Activated T-cell treated with anti-CD3 and anti-CD28 coated beads, Interleukin-2, amount 50 U/mL, for 1 hour (primary cell): ENCODE measurements at regions not wholly inside any gene's neighbourhood (a gene's known extent, or its start where the extent isn't known, plus 50 kb on each side); places are given as distances from the start of the nearest gene placed in this dataset.
"Not testable (repeated sequence)": the region's sequence is repeated elsewhere in the genome, so short reads cannot be mapped to it uniquely, and the experiment has no call there.

Source experiments
- DNase-seq: peaks from one replicate; pipeline ENCODE4 v3.0.0-alpha.2; 2020

DNA sequence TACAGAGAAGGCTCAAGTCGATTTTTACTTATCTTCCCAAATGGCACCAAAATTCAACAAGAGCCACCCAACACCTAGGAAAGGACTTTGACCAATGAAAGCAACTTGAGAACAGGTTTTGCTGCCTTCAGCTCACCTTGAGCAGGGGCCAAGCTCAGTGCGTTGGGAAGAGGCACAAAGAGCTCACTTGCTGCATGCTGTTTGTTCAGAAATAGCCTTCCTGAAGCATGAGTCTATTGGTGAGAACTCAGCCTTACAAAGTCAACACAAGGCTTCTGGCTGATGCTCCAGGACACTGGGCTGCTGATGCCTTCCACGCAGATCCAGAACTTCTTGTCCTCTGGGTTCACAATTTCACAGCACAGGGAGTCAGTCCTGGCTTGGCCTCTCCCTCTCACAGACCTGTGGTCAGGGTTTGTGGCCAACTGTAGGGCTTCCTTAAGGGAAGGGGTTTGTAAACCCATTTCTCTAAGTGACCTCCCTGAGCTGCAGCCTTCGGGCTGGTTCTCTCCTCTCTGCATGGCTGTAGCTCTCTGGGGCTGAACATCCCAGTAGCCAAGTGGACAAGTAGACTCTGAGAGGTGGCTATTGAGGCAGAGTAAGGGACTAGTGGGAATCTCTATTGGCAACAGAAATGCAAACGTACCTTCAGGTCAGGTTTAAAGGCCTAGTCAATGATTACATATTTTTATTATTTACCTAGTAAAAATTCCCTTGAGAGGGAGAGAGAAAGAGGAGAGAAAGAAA lies 124.7 kb upstream of the GATA6 start:
- no peak for DNase-seq

GRCh38 chr18:22045221-22045918 lies 124.0 kb upstream of the GATA6 start:
- DNase-seq = no peak

DNA sequence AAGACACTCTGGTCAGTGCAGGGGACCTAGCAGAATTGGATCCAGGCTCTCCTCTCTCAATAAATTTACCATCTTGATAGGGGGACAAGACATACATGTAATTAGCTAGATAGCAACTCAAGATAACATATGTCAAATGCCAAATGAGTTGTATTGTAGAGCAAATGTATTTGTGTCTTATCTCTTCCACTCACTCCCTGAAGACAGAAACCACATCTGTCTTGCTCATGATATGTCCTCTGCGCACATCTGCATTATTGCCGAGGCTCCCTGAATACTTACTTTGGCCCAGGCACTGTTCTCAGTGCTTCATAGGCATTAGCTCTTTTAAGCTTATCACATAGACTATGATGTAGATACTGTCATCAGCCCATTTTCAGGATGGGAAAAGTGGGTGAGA lies 122.9 kb upstream of the GATA6 start:
- DNase-seq = no peak

DNA sequence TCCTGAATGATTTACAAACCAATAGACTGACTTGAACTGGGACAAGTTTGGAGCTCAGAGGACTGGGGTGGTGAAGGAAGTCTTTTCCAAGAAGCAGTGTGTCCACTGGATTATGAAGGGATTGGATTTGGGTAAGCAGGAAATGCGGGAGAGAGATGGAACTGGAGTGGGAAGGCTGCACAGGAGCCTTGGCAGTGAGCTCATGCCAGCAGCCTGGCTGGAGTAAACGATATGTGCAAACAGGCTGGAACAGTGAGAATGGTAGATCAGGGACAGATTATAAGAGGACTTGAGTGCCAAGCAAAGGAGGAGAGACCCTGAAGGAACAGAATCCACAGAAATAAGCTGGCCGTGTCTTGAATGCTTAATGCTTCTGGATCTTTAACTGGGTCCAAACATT lies 121.9 kb upstream of the GATA6 start:
- no peak for DNase-seq

- no peak for DNase-seq
Measured at GRCh38 chr18:22048221-22048620, 121.2 kb upstream of the GATA6 start.

- no peak for DNase-seq
Measured at GRCh38 chr18:22048932-22049615, 120.3 kb upstream of the GATA6 start.

- DNase-seq = no peak
Measured at GRCh38 chr18:22052405-22053105, 116.8 kb upstream of the GATA6 start.

GRCh38 chr18:22055466-22056238 lies 113.7 kb upstream of the GATA6 start:
- DNase-seq = no peak

DNA sequence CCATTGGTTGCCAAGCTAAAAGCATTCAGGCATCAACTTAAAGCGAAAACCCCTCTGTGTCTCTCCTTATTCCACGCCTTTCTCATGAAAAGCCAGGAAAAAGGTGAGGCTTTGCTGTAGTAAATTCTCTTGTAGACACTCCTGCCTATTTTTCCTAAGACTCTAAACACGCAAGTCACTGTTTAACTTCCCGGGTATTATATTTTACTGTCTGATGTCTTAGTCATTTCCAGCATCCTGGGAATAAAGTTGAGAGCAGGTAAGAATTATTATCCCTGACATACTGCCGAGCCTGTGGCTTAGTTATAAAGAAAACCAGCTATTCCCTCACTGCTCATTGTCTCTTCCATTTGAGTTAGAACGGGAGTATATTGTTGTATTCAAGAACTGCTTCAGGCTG lies 112.4 kb upstream of the GATA6 start:
- DNase-seq = no peak

DNA sequence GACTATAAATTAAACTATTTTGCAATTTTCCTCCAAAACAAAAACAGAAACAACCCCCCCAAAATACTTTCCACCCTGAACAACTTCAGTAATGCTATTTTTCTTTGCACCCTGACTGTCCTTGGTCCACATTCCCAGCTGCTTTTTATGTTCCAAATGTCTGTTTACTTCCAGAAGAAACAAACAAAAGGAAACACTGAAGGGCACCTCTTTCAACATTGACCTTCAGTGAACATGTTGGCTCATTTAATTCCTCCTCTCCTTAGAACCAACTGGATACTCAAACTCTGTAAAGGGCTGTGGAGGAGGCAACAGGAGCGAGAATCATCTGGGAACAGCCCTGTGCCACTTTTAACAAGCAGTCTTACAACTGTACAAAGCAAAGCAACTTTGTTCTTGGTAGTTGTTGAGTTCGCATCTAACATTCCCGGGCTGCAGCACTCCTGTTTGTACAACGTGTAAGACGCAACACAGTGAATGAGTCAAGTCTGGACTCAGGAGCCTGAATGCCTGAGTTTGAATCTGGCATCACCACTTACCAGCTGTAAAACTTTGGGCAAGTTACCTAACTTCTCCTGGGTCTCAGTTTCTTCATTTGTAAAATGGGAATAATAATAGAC lies 111.4 kb upstream of the GATA6 start:
- DNase-seq = no peak

- no peak for DNase-seq
Measured at GRCh38 chr18:22060361-22060760, 109.0 kb upstream of the GATA6 start.

DNA sequence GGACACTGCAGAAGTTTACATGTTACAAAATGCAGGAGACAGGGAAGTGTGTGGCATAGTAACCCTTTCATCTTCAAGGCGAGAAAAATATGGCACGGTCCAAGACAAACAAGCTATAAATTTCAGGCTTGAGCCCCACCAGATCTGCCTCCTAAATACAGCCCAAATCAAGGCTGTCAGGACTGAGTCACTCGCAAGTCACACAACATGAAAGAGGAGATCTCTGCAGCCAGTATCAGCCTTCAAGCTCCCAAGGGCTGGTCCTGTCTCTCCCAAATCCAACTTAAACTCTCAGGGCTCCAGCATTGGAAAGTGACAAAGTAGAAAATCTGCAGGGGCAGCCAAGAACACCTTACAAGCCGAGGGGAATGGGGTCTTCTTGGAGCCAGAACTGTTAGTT lies 106.3 kb upstream of the GATA6 start:
- DNase-seq = no peak

- no peak for DNase-seq
Measured at GRCh38 chr18:22063672-22064071, 105.7 kb upstream of the GATA6 start.

DNA sequence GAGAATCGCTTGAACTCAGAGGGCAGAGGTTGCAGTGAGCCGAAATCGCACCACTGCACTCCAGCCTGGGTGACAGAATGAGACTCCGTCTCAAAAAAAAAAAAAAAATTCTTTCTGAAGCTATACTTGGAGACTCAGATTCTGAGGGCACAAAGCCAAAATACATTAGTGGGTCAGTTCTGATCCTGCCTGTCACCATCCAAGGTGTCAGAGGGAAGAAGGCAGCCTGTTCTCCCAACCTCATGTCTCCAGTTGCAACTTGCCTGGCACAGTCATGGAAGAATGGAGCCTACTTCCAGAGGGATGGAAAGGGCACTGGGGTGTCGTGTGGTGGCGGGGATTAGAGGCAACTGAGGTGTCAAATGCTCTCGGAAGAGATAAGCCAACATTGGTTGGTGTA lies 104.8 kb upstream of the GATA6 start:
- no peak for DNase-seq

DNA sequence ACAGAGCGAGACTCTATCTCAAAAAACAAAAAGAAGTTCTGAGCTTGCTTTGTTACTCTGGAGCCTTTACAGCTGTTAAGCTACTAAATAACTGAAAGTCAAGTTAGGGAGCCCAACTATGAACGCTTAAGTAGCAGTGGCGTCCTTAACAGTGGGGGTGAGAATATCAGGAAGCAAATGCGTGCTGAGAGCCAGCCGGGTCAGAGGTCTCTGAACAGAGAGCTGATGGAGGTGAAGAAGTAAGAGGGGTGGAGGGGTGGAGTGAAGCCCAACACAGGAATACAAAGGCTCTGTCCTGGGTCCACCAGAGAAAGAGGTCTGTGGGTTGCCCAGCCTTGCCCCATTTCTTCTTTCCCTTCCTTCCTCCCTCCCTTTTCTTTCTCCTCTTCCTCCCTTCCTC lies 104.1 kb upstream of the GATA6 start:
- DNase-seq = no peak

DNA sequence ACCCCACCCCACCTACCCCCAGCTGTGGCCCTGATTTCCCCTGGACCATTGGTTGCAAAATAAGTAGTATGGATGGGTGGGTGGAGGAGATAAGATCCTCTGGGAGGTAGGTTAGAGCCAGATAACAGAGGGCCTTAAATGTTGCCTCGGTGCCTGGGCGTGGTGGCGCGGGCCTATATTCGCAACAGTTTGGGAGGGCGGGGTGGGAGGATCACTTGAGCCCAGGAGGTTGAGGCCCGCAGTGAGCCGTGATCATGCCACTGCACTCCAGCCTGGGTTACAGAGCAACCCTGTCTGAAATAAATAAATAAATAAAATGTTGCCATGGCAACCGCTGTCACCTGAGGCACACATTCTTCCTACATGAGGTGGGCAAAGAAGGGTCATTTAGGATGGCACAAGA lies 103.3 kb upstream of the GATA6 start:
- no peak for DNase-seq

DNA sequence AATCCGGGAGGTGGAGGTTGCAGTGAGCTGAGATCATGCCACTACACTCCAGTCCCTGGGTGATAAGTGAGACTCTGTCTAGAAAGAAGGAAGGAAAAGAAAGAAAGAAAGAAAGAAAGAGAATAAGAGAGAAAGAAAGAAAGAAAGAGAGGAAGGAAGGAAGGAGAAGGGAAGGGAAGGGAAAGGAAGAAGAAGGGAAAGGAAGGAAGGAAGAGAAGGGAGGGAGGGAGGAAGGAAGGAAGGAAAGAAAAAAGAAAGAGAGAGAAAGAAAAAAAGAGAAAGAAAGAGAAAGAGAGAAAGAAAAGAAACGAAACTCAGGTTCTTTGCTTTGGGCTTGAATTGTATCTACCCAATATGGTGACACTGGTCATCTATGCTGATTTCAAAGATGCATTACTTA lies 102.3 kb upstream of the GATA6 start:
- no peak for DNase-seq

DNA sequence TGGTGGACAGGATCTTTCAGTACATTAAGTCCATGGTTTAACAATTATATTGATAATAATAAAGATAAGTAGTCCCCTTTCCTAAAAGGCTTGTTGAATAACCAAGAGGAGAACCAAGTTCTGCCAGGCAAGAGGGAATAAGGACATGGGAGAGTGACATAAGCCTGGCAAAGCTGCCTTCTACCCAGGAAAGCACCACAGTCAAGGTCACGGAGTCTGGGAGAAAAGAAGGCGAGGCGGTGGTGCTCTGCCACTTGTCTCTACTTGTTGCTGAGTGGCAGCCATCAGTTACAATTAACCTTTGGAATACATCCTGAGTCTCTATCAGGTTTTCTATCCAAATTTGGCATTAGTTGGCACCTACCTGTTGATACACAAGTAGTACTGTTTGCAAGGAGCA lies 101.7 kb upstream of the GATA6 start:
- no peak for DNase-seq

GRCh38 chr18:22068784-22069183 lies 100.6 kb upstream of the GATA6 start:
- DNase-seq = not testable (repeated sequence)

- DNase-seq = no peak
Measured at GRCh38 chr18:22069916-22070315, 99.5 kb upstream of the GATA6 start.

DNA sequence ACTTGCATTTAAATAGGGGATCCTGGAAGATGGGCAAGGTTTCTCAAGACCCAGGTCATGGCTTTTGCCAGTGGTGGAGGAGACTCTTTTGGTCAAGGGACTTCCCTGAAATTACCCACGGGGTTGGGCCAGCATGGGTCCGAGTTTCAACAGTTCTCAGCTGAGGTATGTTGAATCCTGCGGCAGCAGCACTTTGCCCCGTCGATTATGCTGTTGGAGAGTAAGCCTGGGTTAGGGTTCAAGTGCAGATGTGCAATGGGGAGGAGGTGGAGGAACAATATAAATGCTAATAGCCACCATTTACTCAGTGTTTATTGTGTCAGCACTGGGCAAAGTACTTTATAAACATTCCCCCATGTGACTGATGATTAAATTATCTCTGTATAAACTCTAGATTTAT lies 96.0 kb upstream of the GATA6 start:
- DNase-seq = no peak
